Type B pancreatic cell (in vitro differentiated cells): ENCODE measurements at regions not wholly inside any gene's neighbourhood (a gene's known extent, or its start where the extent isn't known, plus 50 kb on each side); places are given as distances from the start of the nearest gene placed in this dataset.

Experiments used
- DNase-seq: peaks from one replicate; pipeline ENCODE4 v3.0.0; 2021; ENCODE audit warnings: mixed read lengths; ENCODE audit not compliant: unreplicated experiment; ENCODE audit errors: extremely low spot score
- H3K27ac Mint-ChIP-seq: 2 replicates; pipeline ENCODE4 v1.8.0; 2021; ENCODE audit warnings: mild to moderate bottlenecking, mixed read lengths
- H3K27me3 Mint-ChIP-seq: 2 replicates; pipeline ENCODE4 v1.8.0; 2021; ENCODE audit warnings: mixed read lengths
- H3K36me3 Mint-ChIP-seq: 2 replicates; pipeline ENCODE4 v1.8.0; 2021; ENCODE audit warnings: mixed read lengths
- H3K4me1 Mint-ChIP-seq: one replicate; pipeline ENCODE4 v1.8.0; 2021; ENCODE audit warnings: mixed read lengths; ENCODE audit not compliant: unreplicated experiment
- H3K4me3 Mint-ChIP-seq: 2 replicates; pipeline ENCODE4 v1.8.0; 2021; ENCODE audit warnings: mild to moderate bottlenecking, mixed read lengths
- H3K9me3 Mint-ChIP-seq: 2 replicates; pipeline ENCODE4 v1.8.0; 2021; ENCODE audit warnings: mixed read lengths
- TF ChIP-seq, protein P1 (sequence below): fragments of 200-600 bp; sonication (generic); conservative IDR thresholded peaks from 2 replicates; pipeline ENCODE4 v1.5.0; 2021; ENCODE audit warnings: antibody characterized with exemption, mild to moderate bottlenecking

DNA sequence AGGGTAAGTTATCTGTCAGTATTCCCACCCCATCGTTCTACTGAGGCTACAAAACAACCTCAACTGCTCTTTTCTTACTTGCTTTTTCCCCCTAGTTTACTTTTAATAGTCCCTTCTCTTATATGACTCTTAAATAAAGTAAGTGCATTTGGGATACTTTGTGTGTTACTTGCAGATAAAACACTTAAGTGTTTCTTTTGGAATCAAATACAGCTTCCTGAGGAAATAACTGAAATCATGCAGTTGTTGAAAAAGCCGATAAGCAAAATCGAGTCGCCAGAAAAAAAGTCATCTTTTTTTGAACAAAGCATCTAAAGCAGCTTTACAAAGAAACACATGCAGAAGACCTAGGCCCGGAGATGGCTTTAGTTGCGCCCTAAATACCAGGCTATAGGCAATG is 53.5 kb upstream of the EPB41L4A start:
- H3K36me3 Mint-ChIP-seq: no peaks in the 10 kb centered on the region
- TF ChIP-seq, protein P1, sequence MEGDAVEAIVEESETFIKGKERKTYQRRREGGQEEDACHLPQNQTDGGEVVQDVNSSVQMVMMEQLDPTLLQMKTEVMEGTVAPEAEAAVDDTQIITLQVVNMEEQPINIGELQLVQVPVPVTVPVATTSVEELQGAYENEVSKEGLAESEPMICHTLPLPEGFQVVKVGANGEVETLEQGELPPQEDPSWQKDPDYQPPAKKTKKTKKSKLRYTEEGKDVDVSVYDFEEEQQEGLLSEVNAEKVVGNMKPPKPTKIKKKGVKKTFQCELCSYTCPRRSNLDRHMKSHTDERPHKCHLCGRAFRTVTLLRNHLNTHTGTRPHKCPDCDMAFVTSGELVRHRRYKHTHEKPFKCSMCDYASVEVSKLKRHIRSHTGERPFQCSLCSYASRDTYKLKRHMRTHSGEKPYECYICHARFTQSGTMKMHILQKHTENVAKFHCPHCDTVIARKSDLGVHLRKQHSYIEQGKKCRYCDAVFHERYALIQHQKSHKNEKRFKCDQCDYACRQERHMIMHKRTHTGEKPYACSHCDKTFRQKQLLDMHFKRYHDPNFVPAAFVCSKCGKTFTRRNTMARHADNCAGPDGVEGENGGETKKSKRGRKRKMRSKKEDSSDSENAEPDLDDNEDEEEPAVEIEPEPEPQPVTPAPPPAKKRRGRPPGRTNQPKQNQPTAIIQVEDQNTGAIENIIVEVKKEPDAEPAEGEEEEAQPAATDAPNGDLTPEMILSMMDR: no peak
- H3K27me3 Mint-ChIP-seq: no peaks in the 10 kb centered on the region
- DNase-seq: no peak
- H3K4me1 Mint-ChIP-seq: peaks cover 5% of the 10 kb centered on the region
- no peak overlapping the region for H3K4me3 Mint-ChIP-seq
- H3K27ac Mint-ChIP-seq: no peak overlapping the region
- no peaks in the 10 kb centered on the region for H3K9me3 Mint-ChIP-seq

DNA sequence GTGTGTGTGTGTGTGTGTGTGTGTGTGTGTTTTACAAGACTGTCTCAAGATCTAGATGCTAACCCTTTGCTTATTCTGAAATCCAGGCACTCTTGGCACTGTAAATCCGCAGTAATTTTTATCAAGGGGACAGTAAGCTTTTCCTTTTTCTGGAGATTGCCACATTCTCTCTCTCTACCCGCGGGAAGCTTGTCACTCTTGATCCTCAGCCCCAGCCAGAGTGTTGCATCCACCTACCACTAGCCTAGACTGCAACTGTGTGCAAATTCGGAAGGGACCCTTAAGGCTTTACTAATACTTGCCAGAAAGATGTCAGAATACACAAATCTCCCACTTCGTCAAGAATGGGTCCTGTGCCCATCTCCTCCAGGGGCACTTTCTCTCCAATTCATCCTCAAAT is 54.9 kb upstream of the EPB41L4A start:
- H3K4me1 Mint-ChIP-seq: peaks cover 5% of the 10 kb centered on the region
- no peak for DNase-seq
- no peaks in the 10 kb centered on the region for H3K27me3 Mint-ChIP-seq
- no peaks in the 10 kb centered on the region for H3K36me3 Mint-ChIP-seq
- H3K9me3 Mint-ChIP-seq: no peaks in the 10 kb centered on the region
- H3K27ac Mint-ChIP-seq: no peak overlapping the region
- TF ChIP-seq, protein P1: no peak
- H3K4me3 Mint-ChIP-seq: no peak overlapping the region

DNA sequence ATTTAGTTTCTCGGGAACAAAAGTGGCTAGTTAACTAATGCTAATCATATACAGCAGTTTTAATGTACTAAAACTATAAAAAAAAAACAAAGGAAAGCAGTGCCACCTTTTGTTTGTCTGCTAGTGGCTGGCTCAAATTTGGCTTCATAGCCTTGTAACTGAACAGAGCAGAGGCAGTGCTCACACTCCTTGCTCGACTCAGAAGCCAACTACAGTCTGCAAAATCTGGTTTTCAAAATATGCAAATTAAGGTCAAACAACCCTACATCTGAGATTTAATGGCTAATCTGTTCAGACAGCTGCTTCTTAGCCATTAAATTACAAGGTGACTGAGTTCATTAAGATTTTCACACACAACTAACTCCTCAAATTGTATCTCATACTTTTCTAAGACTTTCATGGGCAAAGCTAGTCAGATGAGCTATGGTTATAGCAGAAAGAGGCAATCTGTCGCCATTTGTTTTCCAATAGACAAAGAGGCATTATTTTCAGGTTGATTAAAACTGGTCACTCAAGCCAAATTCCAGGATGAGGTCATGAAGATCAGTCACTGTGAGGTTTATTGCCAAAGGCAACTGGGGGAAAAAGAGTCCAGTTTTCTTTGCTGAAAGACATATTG is 56.8 kb upstream of the EPB41L4A start:
- Mint-ChIP-seq H3K4me3 (no peak overlapping the region), H3K9me3 (peaks cover 6% of the 10 kb centered on the region), H3K27ac (no peak overlapping the region), H3K27me3 (no peaks in the 10 kb centered on the region), H3K36me3 (no peaks in the 10 kb centered on the region), H3K4me1 (peaks cover 15% of the 10 kb centered on the region)
- TF ChIP-seq, protein P1: no peak
- DNase-seq: no peak

DNA sequence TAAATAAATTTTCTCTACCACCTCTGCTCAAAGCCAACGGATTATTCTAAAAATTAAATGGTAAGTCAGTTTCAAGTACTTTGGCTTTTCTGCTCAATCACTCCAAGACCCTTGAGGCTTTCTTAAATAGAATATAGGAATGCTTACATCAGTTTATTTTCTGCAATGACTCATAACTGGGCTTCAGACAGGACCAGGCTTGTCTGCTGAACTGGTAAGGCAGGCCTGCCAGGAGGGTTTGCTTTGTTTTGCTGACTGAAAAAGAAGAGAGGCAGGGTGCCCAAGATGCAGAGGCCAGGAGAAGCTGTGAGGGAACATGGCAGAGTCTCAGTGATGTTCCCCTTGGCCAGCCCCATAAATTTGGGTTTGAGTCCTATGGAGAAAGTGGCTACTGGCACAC is 60.3 kb upstream of the EPB41L4A start:
- TF ChIP-seq, protein P1: no peak
- Mint-ChIP-seq H3K4me1 (peaks cover 15% of the 10 kb centered on the region), H3K27ac (peak overlapping the region; percentile 96), H3K27me3 (no peaks in the 10 kb centered on the region), H3K9me3 (peaks cover 17% of the 10 kb centered on the region), H3K36me3 (no peaks in the 10 kb centered on the region), H3K4me3 (peak overlapping the region; percentile 74)
- no peak for DNase-seq

DNA sequence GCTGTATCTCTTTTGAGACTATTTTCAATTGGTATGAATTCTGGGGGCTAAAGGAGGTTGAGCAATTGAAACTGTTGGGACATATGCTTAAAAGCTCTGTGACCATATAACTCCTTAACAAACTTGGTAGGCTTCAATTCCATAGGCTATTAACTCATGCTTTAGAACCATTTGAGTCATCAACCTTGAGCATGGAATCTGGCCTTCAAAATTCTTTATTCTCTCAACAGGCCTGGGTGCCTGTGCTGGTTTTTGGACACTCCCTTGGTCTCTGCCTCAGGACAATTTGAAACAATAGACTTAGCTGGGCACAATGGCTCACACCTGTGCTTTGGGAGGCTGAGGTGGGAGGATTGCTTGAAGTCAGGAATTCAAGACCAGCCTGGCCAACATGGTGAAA is 61.4 kb upstream of the EPB41L4A start:
- Mint-ChIP-seq H3K27me3 (no peaks in the 10 kb centered on the region), H3K36me3 (no peaks in the 10 kb centered on the region), H3K27ac (peak overlapping the region; percentile 96), H3K9me3 (peaks cover 17% of the 10 kb centered on the region), H3K4me1 (peaks cover 15% of the 10 kb centered on the region), H3K4me3 (no peak overlapping the region)
- no peak for DNase-seq
- TF ChIP-seq, protein P1: no peak

DNA sequence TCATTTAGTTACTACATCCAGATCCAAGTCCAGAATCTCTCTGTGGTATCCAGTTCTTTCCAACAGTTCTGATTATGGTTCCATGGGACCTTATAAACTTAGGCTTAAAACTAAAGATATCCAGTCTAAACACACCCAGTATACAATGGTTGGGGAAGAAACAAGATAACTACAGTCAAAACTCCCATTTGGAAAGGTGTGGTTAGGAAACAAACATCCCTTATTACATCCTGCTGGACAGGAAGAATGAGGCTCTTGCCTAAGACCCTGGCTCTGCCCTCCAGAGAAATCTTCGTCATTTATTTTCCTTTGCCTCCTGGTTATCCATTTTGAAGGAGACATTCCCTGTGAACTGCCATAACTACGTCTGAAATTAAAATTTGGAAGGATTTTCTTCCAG is 64.6 kb upstream of the EPB41L4A start:
- no peak overlapping the region for H3K4me3 Mint-ChIP-seq
- peaks cover 10% of the 10 kb centered on the region for H3K4me1 Mint-ChIP-seq
- no peaks in the 10 kb centered on the region for H3K27me3 Mint-ChIP-seq
- H3K27ac Mint-ChIP-seq: no peak overlapping the region
- no peaks in the 10 kb centered on the region for H3K36me3 Mint-ChIP-seq
- H3K9me3 Mint-ChIP-seq: peaks cover 17% of the 10 kb centered on the region
- no peak for DNase-seq
- TF ChIP-seq, protein P1: no peak
